Esophagus muscularis mucosa (tissue), 3 donors: ENCODE measurements at regions not wholly inside any gene's neighbourhood (a gene's known extent, or its start where the extent isn't known, plus 50 kb on each side); places are given as distances from the start of the nearest gene placed in this dataset.

ENCODE experiments used
- POLR2AphosphoS5 ChIP-seq, 2 donors: sonication (generic); formaldehyde crosslinking; IDR thresholded peaks; one replicate each; pipeline ENCODE4 v1.6.1; 2017; ENCODE audit warnings: antibody characterized with exemption in 2 of 2
- TF ChIP-seq, protein P1 (sequence below), 3 experiments: fragments of 200-600 bp in 2 of 3; fragments of 450-650 bp in 1 of 3; sonication (generic) in 2 of 3; IDR thresholded peaks; one replicate each; pipeline ENCODE4 v1.5.1; 2017 to 2019; ENCODE audit warnings: antibody characterized with exemption in 3 of 3, mild to moderate bottlenecking in 2 of 3, moderate library complexity in 1 of 3

DNA sequence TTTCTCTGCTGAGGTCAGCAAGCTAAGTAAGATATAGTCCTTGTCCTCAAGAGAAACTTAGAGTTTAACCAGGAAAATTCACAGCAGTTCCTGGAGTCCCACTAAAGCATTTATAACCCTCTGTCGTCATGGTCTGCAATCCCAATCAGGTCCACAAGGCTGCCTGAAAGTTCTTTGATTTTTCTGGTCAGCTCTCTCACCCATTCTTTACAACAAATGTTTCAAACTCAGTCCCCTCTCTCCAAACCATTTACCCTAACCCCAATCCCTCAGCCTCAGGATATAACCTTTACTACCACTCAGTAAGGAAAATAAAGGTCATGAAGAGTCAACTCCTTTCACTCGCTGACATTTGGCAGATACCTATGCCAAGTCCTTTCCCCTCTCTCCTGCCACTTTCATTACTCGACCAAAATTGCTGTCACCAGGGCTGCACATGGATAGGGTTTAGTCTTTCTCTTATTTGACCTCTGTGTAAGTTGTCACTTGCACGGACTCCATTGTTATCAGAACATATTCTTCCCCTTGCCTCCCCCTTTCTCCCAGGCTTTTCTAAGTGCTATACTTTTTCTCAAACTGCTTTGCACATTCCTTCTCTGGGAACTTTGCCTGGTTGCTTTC is 936.6 kb downstream of the NR2F1-AS1 start:
- TF ChIP-seq, protein P1, sequence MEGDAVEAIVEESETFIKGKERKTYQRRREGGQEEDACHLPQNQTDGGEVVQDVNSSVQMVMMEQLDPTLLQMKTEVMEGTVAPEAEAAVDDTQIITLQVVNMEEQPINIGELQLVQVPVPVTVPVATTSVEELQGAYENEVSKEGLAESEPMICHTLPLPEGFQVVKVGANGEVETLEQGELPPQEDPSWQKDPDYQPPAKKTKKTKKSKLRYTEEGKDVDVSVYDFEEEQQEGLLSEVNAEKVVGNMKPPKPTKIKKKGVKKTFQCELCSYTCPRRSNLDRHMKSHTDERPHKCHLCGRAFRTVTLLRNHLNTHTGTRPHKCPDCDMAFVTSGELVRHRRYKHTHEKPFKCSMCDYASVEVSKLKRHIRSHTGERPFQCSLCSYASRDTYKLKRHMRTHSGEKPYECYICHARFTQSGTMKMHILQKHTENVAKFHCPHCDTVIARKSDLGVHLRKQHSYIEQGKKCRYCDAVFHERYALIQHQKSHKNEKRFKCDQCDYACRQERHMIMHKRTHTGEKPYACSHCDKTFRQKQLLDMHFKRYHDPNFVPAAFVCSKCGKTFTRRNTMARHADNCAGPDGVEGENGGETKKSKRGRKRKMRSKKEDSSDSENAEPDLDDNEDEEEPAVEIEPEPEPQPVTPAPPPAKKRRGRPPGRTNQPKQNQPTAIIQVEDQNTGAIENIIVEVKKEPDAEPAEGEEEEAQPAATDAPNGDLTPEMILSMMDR (IDR thresholded peaks at IDR 0.05): no peak
- no peak for TF ChIP-seq POLR2AphosphoS5 (IDR thresholded peaks at IDR 0.05)
